ENCODE measurements at regions not wholly inside any gene's neighbourhood (a gene's known extent, or its start where the extent isn't known, plus 50 kb on each side); places are given as distances from the start of the nearest gene placed in this dataset.

DNA sequence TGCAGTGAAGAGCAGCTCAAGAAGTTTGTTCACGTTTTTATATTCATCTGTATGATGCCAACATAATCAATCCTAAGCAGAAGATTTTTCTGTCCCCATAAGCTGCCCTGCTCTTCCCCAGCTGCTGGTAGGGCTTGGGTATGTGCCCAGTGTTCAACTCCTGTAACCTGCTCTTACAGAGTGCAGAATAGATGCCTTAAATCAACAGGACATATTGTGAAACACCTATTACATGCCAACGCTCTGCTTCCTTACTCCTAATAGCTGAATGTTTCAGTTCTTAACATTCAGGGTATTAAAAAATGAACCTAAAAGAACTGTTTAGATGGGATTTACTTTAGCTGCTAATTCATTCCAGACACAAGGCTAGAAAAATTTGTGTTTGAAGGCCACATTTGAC is 190.9 kb downstream of the HS3ST3A1 start:
- Histone ChIP-seq H3K27me3 (ENCODE audit: control insufficient read depth, insufficient read depth, low read length) (no peaks in the 10 kb centered on the region), H3K79me2 (ENCODE audit: control insufficient read depth, insufficient read depth, low read length) (no peaks in the 10 kb centered on the region), H3K4me2 (ENCODE audit: extremely low read depth, insufficient read depth, low read length) (no peak overlapping the region), H3K27ac (ENCODE audit: insufficient read depth, low read length) (no peak overlapping the region), H3K4me1 (ENCODE audit: control insufficient read depth, extremely low read depth, insufficient read depth, low read length) (peaks cover 9% of the 10 kb centered on the region), H2AFZ (ENCODE audit: low read length) (no peak overlapping the region), H4K20me1 (ENCODE audit: control insufficient read depth, extremely low read depth, insufficient read depth, low read length) (no peaks in the 10 kb centered on the region), H3K36me3 (ENCODE audit: control insufficient read depth, insufficient read depth, low read length) (no peaks in the 10 kb centered on the region), H3K4me3 (replicated peaks in 1 of 4; ENCODE audit: control extremely low read depth in 1 of 4, insufficient read depth in 1 of 4, low read depth in 3 of 4, low read length in 4 of 4) (no peak overlapping the region), H3K9me3 (ENCODE audit: control insufficient read depth, insufficient read depth, low read depth, low read length) (no peaks in the 10 kb centered on the region), H3K9ac (ENCODE audit: insufficient read depth, low read length) (no peak overlapping the region)
- TF ChIP-seq, protein P1, sequence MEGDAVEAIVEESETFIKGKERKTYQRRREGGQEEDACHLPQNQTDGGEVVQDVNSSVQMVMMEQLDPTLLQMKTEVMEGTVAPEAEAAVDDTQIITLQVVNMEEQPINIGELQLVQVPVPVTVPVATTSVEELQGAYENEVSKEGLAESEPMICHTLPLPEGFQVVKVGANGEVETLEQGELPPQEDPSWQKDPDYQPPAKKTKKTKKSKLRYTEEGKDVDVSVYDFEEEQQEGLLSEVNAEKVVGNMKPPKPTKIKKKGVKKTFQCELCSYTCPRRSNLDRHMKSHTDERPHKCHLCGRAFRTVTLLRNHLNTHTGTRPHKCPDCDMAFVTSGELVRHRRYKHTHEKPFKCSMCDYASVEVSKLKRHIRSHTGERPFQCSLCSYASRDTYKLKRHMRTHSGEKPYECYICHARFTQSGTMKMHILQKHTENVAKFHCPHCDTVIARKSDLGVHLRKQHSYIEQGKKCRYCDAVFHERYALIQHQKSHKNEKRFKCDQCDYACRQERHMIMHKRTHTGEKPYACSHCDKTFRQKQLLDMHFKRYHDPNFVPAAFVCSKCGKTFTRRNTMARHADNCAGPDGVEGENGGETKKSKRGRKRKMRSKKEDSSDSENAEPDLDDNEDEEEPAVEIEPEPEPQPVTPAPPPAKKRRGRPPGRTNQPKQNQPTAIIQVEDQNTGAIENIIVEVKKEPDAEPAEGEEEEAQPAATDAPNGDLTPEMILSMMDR (conservative IDR thresholded peaks at IDR 0.05 in 1 of 2, IDR thresholded peaks at IDR 0.05 in 1 of 2; ENCODE audit: low read depth in 1 of 2, low read length in 2 of 2): no peak
- TF ChIP-seq EZH2 (IDR thresholded peaks at IDR 0.05; ENCODE audit: low read length, missing control alignments): no peak
- DNase-seq (ENCODE audit: low read depth in 2 of 2): peak in 1 of 2 donors; percentile 75

DNA sequence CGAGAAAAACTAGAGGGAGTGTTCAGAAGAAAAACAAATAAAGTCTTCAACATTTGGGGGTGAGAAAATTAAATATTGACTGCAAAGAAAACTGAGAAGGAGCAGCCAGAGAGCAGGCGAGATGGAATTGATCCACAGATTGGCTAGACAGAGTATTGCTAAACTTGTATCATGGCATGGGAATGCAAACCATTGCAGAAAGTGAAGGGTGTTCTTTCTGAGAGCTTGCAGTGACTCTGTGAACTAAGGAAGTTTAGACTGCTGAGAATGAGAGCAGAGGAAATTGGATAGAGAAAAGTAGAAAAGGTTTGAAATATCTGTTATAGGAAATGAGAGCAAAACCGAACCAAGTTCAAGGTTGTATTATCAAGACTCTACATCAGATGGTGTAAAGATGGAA is 191.5 kb downstream of the HS3ST3A1 start:
- H3K9ac ChIP-seq (ENCODE audit: insufficient read depth, low read length): no peak overlapping the region
- no peaks in the 10 kb centered on the region for H3K36me3 ChIP-seq (ENCODE audit: control insufficient read depth, insufficient read depth, low read length)
- H3K4me3 ChIP-seq (replicated peaks in 1 of 4; ENCODE audit: control extremely low read depth in 1 of 4, insufficient read depth in 1 of 4, low read depth in 3 of 4, low read length in 4 of 4): no peak overlapping the region
- DNase-seq (ENCODE audit: low read depth in 2 of 2): no peak
- H3K27me3 ChIP-seq (ENCODE audit: control insufficient read depth, insufficient read depth, low read length): no peaks in the 10 kb centered on the region
- no peaks in the 10 kb centered on the region for H3K9me3 ChIP-seq (ENCODE audit: control insufficient read depth, insufficient read depth, low read depth, low read length)
- peaks cover 7% of the 10 kb centered on the region for H3K4me1 ChIP-seq (ENCODE audit: control insufficient read depth, extremely low read depth, insufficient read depth, low read length)
- no peaks in the 10 kb centered on the region for H3K79me2 ChIP-seq (ENCODE audit: control insufficient read depth, insufficient read depth, low read length)
- H3K27ac ChIP-seq (ENCODE audit: insufficient read depth, low read length): no peak overlapping the region
- no peaks in the 10 kb centered on the region for H4K20me1 ChIP-seq (ENCODE audit: control insufficient read depth, extremely low read depth, insufficient read depth, low read length)
- TF ChIP-seq, protein P1 (conservative IDR thresholded peaks at IDR 0.05 in 1 of 2, IDR thresholded peaks at IDR 0.05 in 1 of 2; ENCODE audit: low read depth in 1 of 2, low read length in 2 of 2): no peak
- no peak for TF ChIP-seq EZH2 (IDR thresholded peaks at IDR 0.05; ENCODE audit: low read length, missing control alignments)
- no peak overlapping the region for H2AFZ ChIP-seq (ENCODE audit: low read length)
- no peak overlapping the region for H3K4me2 ChIP-seq (ENCODE audit: extremely low read depth, insufficient read depth, low read length)

DNA sequence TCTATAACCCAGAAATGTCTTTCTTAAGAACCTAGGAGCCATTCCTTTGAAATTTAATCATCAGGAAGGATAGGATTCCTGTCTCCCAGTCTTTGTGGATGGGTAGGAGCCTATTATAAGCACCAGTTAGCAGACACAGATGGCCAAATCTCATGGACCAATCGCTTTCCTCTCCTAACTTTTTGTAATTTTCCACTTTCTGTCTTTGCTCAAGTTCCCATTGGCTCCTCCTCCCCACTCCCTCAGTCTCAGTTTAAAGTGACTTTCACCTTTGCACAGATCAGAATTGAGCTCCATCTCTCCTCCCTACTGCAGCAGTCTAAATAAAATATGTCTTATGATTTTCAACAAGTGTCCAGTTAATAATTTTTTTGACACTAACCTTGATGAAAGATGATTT is 192.3 kb downstream of the HS3ST3A1 start:
- H3K36me3 ChIP-seq (ENCODE audit: control insufficient read depth, insufficient read depth, low read length): no peaks in the 10 kb centered on the region
- H4K20me1 ChIP-seq (ENCODE audit: control insufficient read depth, extremely low read depth, insufficient read depth, low read length): no peaks in the 10 kb centered on the region
- no peaks in the 10 kb centered on the region for H3K79me2 ChIP-seq (ENCODE audit: control insufficient read depth, insufficient read depth, low read length)
- no peak overlapping the region for H3K27ac ChIP-seq (ENCODE audit: insufficient read depth, low read length)
- peaks cover 7% of the 10 kb centered on the region for H3K4me1 ChIP-seq (ENCODE audit: control insufficient read depth, extremely low read depth, insufficient read depth, low read length)
- no peak overlapping the region for H3K9ac ChIP-seq (ENCODE audit: insufficient read depth, low read length)
- no peak overlapping the region for H2AFZ ChIP-seq (ENCODE audit: low read length)
- no peaks in the 10 kb centered on the region for H3K9me3 ChIP-seq (ENCODE audit: control insufficient read depth, insufficient read depth, low read depth, low read length)
- no peak for DNase-seq (ENCODE audit: low read depth in 2 of 2)
- TF ChIP-seq, protein P1 (conservative IDR thresholded peaks at IDR 0.05 in 1 of 2, IDR thresholded peaks at IDR 0.05 in 1 of 2; ENCODE audit: low read depth in 1 of 2, low read length in 2 of 2): no peak
- no peak for TF ChIP-seq EZH2 (IDR thresholded peaks at IDR 0.05; ENCODE audit: low read length, missing control alignments)
- no peak overlapping the region for H3K4me2 ChIP-seq (ENCODE audit: extremely low read depth, insufficient read depth, low read length)
- H3K27me3 ChIP-seq (ENCODE audit: control insufficient read depth, insufficient read depth, low read length): no peaks in the 10 kb centered on the region
- no peak overlapping the region for H3K4me3 ChIP-seq (replicated peaks in 1 of 4; ENCODE audit: control extremely low read depth in 1 of 4, insufficient read depth in 1 of 4, low read depth in 3 of 4, low read length in 4 of 4)

Measured in fibroblast of lung (primary cell).